Vagina (tissue), 2 donors: ENCODE measurements at regions not wholly inside any gene's neighbourhood (a gene's known extent, or its start where the extent isn't known, plus 50 kb on each side); places are given as distances from the start of the nearest gene placed in this dataset.

Source experiments
- POLR2A ChIP-seq, 2 donors: fragments of 450-650 bp; IDR thresholded peaks; one replicate each; pipeline ENCODE4 v1.6.1; 2017; ENCODE audit warnings: antibody characterized with exemption in 2 of 2, mild to moderate bottlenecking in 2 of 2, moderate library complexity in 2 of 2
- TF ChIP-seq, protein P1 (sequence below), 3 experiments: fragments of 450-650 bp in 2 of 3; fragments of 200-600 bp in 1 of 3; sonication (generic) in 1 of 3; IDR thresholded peaks; one replicate each; pipeline ENCODE4 v1.5.1; 2017 to 2019; ENCODE audit warnings: antibody characterized with exemption in 3 of 3, mild to moderate bottlenecking in 2 of 3, moderate library complexity in 2 of 3

DNA sequence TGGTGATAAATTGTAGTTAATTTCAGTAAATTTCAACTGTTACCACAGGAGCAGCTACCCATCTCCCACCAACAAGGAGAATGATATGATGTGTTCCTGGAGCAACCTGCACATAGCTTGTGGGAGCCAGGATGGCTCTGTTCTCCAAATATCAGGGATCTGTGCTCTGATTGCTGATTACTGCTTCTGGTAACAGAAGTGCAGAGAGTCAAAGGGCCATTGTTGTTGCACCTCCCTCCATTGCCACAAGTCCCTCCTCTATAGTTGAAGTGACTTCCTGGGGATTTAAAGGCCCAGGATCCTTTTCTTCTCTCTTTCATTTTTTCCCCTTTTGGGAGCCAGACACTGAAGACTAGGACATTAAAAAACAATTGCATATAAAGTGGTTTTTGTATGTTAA lies 51.6 kb upstream of the HPDL start:
- TF ChIP-seq, protein P1, sequence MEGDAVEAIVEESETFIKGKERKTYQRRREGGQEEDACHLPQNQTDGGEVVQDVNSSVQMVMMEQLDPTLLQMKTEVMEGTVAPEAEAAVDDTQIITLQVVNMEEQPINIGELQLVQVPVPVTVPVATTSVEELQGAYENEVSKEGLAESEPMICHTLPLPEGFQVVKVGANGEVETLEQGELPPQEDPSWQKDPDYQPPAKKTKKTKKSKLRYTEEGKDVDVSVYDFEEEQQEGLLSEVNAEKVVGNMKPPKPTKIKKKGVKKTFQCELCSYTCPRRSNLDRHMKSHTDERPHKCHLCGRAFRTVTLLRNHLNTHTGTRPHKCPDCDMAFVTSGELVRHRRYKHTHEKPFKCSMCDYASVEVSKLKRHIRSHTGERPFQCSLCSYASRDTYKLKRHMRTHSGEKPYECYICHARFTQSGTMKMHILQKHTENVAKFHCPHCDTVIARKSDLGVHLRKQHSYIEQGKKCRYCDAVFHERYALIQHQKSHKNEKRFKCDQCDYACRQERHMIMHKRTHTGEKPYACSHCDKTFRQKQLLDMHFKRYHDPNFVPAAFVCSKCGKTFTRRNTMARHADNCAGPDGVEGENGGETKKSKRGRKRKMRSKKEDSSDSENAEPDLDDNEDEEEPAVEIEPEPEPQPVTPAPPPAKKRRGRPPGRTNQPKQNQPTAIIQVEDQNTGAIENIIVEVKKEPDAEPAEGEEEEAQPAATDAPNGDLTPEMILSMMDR (IDR thresholded peaks at IDR 0.05): no peak
- TF ChIP-seq POLR2A (IDR thresholded peaks at IDR 0.05): no peak
